OCI-LY7 (cell line): ENCODE measurements at regions not wholly inside any gene's neighbourhood (a gene's known extent, or its start where the extent isn't known, plus 50 kb on each side); places are given as distances from the start of the nearest gene placed in this dataset.

Experiments
- BruUV-seq: library from RNA; stranded (reverse); fragments of 400-500 nt; replicated peaks from 2 replicates; lab custom pipeline; 2021; lab: Mats Ljungman, UMichigan
- CTCF ChIA-PET: fragments of 300-600 bp; sonication (Branson Sonifier 250); formaldehyde crosslinking; loops from one replicate; lab custom pipeline; 2022; ENCODE audit warnings: antibody characterized with exemption; ENCODE audit not compliant: unreplicated experiment; lab: Charles Lee
- POLR2A ChIA-PET: fragments of 300-600 bp; sonication (Branson Sonifier 250); formaldehyde crosslinking; loops from one replicate; lab custom pipeline; 2022; ENCODE audit warnings: antibody characterized with exemption; lab: Charles Lee
- DNase-seq: peaks from one replicate; pipeline ENCODE4 v3.0.0-alpha.2; 2015; ENCODE audit warnings: low spot score
- H2AFZ ChIP-seq: fragments of 200-600 bp; sonication (generic), shearing (Covaris generic); 2 replicates; pipeline ENCODE4 v1.6.1; 2014; ENCODE audit warnings: mild to moderate bottlenecking, antibody characterized with exemption, low read length, moderate library complexity
- H3K27ac ChIP-seq: fragments of 200-600 bp; sonication (generic); 2 replicates; pipeline ENCODE4 v1.5.1; 2014; ENCODE audit warnings: mixed run types, low read depth, mild to moderate bottlenecking, moderate library complexity, low read length, inconsistent platforms; ENCODE audit not compliant: poor library complexity, severe bottlenecking
- H3K36me3 ChIP-seq: fragments of 200-600 bp; sonication (generic); 2 replicates; pipeline ENCODE4 v1.6.1; 2014; ENCODE audit warnings: mild to moderate bottlenecking, antibody characterized with exemption, low read length, moderate library complexity, mixed read lengths; ENCODE audit not compliant: insufficient read depth
- H3K4me1 ChIP-seq: fragments of 200-600 bp; sonication (generic); 2 replicates; pipeline ENCODE4 v1.5.1; 2014; ENCODE audit warnings: mild to moderate bottlenecking, low read length; ENCODE audit not compliant: insufficient read depth, poor library complexity, severe bottlenecking
- H3K4me2 ChIP-seq: fragments of 200-600 bp; sonication (generic); 2 replicates; pipeline ENCODE4 v1.6.1; 2014; ENCODE audit warnings: mild to moderate bottlenecking, low read length
- H3K4me3 ChIP-seq: fragments of 200-600 bp; sonication (generic); 2 replicates; pipeline ENCODE4 v1.5.1; 2014; ENCODE audit warnings: mild to moderate bottlenecking, low read depth, low read length; ENCODE audit not compliant: poor library complexity, severe bottlenecking
- H3K79me2 ChIP-seq: fragments of 200-600 bp; sonication (generic); 2 replicates; pipeline ENCODE4 v1.6.1; 2016; ENCODE audit warnings: low read depth, mild to moderate bottlenecking, low read length, moderate library complexity, mixed read lengths; ENCODE audit not compliant: insufficient read depth
- H3K9me2 ChIP-seq: fragments of 200-600 bp; sonication (generic); 2 replicates; pipeline ENCODE4 v1.6.1; 2016; ENCODE audit warnings: mild to moderate bottlenecking, low read length, mixed read lengths; ENCODE audit not compliant: insufficient read depth
- H3K9me3 ChIP-seq: fragments of 200-600 bp; sonication (generic); 2 replicates; pipeline ENCODE4 v1.6.1; 2014; ENCODE audit warnings: mild to moderate bottlenecking, mixed run types, low read length, mixed read lengths
- H4K20me1 ChIP-seq: fragments of 200-600 bp; sonication (generic); 2 replicates; pipeline ENCODE4 v1.6.1; 2014; ENCODE audit warnings: mild to moderate bottlenecking, antibody characterized with exemption, low read length, moderate library complexity, mixed read lengths; ENCODE audit not compliant: insufficient read depth
- CTCF ChIP-seq: fragments of 200-600 bp; sonication (generic); conservative IDR thresholded peaks from 2 replicates; pipeline ENCODE4 v1.5.1; 2014; ENCODE audit warnings: mild to moderate bottlenecking, antibody characterized with exemption, low read length, moderate library complexity, mixed read lengths
- EZH2phosphoT487 ChIP-seq: fragments of 200-600 bp; sonication (generic); IDR thresholded peaks from 2 replicates; pipeline ENCODE4 v1.6.1; 2018; ENCODE audit warnings: low read depth, borderline replicate concordance, mild to moderate bottlenecking, mixed run types, antibody characterized with exemption, low read length, moderate library complexity, mixed read lengths
- intact Hi-C: fragments of 100-400 bp; cut with micrococcal nuclease; formaldehyde crosslinking; loops from one replicate; pipeline ENCODE4 v1.10.0; 2022; ENCODE audit not compliant: unreplicated experiment

GRCh38 chr3:177468331-177468730 is 271.0 kb upstream of the TBL1XR1 start:
- intact Hi-C loops: no loop called here
- ChIA-PET POLR2A (no interaction called here), CTCF (no interaction called here)
- Histone ChIP-seq H4K20me1 (no peaks in the 10 kb centered on the region), H3K36me3 (no peaks in the 10 kb centered on the region), H3K4me1 (no peaks in the 10 kb centered on the region), H3K9me3 (no peaks in the 10 kb centered on the region), H3K4me3 (no peak overlapping the region), H2AFZ (no peak overlapping the region), H3K9me2 (no peaks in the 10 kb centered on the region), H3K79me2 (no peaks in the 10 kb centered on the region), H3K4me2 (no peak overlapping the region), H3K27ac (no peak overlapping the region)
- no peak for DNase-seq
- no peak for TF ChIP-seq CTCF
- TF ChIP-seq EZH2phosphoT487: no peak
- BruUV-seq: no TSS peak

- Histone ChIP-seq H3K9me2 (no peaks in the 10 kb centered on the region), H2AFZ (no peak overlapping the region), H3K4me2 (no peak overlapping the region), H3K4me3 (no peak overlapping the region), H3K9me3 (no peaks in the 10 kb centered on the region), H3K36me3 (no peaks in the 10 kb centered on the region), H3K4me1 (no peaks in the 10 kb centered on the region), H4K20me1 (no peaks in the 10 kb centered on the region), H3K79me2 (no peaks in the 10 kb centered on the region), H3K27ac (no peak overlapping the region)
- TF ChIP-seq CTCF (no peak), EZH2phosphoT487 (no peak)
- ChIA-PET CTCF (no interaction called here), POLR2A (no interaction called here)
- no peak for DNase-seq
- BruUV-seq: no TSS peak
- intact Hi-C loops: no loop called here
Measured at GRCh38 chr3:177468816-177469215, 271.5 kb upstream of the TBL1XR1 start.

- CTCF ChIA-PET: no interaction called here
Measured at GRCh38 chr3:177469216-177469615, 271.9 kb upstream of the TBL1XR1 start.

More at GRCh38 chr3:177469216-177469615, 271.9 kb upstream of the TBL1XR1 start:
- no TSS peak for BruUV-seq
- Histone ChIP-seq H2AFZ (no peak overlapping the region), H3K27ac (no peak overlapping the region), H4K20me1 (no peaks in the 10 kb centered on the region), H3K9me3 (no peaks in the 10 kb centered on the region), H3K4me2 (no peak overlapping the region), H3K9me2 (no peaks in the 10 kb centered on the region), H3K4me3 (no peak overlapping the region), H3K36me3 (no peaks in the 10 kb centered on the region), H3K79me2 (no peaks in the 10 kb centered on the region), H3K4me1 (no peaks in the 10 kb centered on the region)
- intact Hi-C loops: no loop called here
- no peak for DNase-seq
- TF ChIP-seq CTCF (no peak), EZH2phosphoT487 (no peak)
- POLR2A ChIA-PET: no interaction called here
